Right lung (tissue), 2 donors: ENCODE measurements at regions not wholly inside any gene's neighbourhood (a gene's known extent, or its start where the extent isn't known, plus 50 kb on each side); places are given as distances from the start of the nearest gene placed in this dataset.

Source experiments
- DNase-seq, 2 donors: peaks; one replicate each; pipeline ENCODE4 v3.0.0-alpha.2; 2013

GRCh38 chr18:11320986-11321385, 171.6 kb upstream of the PIEZO2 start:
- no peak for DNase-seq

- DNase-seq = no peak
Observed at GRCh38 chr18:11316546-11316945, 167.2 kb upstream of the PIEZO2 start.

- DNase-seq = no peak
Observed at GRCh38 chr18:11310476-11311086, 161.2 kb upstream of the PIEZO2 start.

- DNase-seq = no peak
Observed at GRCh38 chr18:11309172-11309571, 159.8 kb upstream of the PIEZO2 start.

- no peak for DNase-seq
Observed at GRCh38 chr18:11308499-11308898, 159.1 kb upstream of the PIEZO2 start.

GRCh38 chr18:11307716-11308115, 158.3 kb upstream of the PIEZO2 start:
- DNase-seq = no peak

- no peak for DNase-seq
Observed at GRCh38 chr18:11305507-11305906, 156.1 kb upstream of the PIEZO2 start.

GRCh38 chr18:11304928-11305327, 155.6 kb upstream of the PIEZO2 start:
- no peak for DNase-seq

- no peak for DNase-seq
Observed at GRCh38 chr18:11296946-11297345, 147.6 kb upstream of the PIEZO2 start.

- DNase-seq = no peak
Observed at GRCh38 chr18:11293794-11294193, 144.4 kb upstream of the PIEZO2 start.

GRCh38 chr18:11290786-11291185, 141.4 kb upstream of the PIEZO2 start:
- DNase-seq = no peak

GRCh38 chr18:11289248-11289647, 139.9 kb upstream of the PIEZO2 start:
- DNase-seq = no peak

- peak in 1 of 2 donors; percentile 23 for DNase-seq
Observed at GRCh38 chr18:11288401-11288800, 139.0 kb upstream of the PIEZO2 start.

GRCh38 chr18:11286431-11286830, 137.1 kb upstream of the PIEZO2 start:
- DNase-seq = no peak

GRCh38 chr18:11284811-11285210, 135.4 kb upstream of the PIEZO2 start:
- no peak for DNase-seq

GRCh38 chr18:11284349-11284748, 135.0 kb upstream of the PIEZO2 start:
- no peak for DNase-seq

- peak; percentile 75 for DNase-seq
Observed at GRCh38 chr18:11283479-11284161, 134.3 kb upstream of the PIEZO2 start.

GRCh38 chr18:11279461-11279860, 130.1 kb upstream of the PIEZO2 start:
- DNase-seq = no peak

- DNase-seq = no peak
Observed at GRCh38 chr18:11276678-11277077, 127.3 kb upstream of the PIEZO2 start.

GRCh38 chr18:11274144-11274794, 124.9 kb upstream of the PIEZO2 start:
- DNase-seq = no peak

GRCh38 chr18:11272516-11272915, 123.1 kb upstream of the PIEZO2 start:
- DNase-seq = no peak

GRCh38 chr18:11271954-11272353, 122.6 kb upstream of the PIEZO2 start:
- DNase-seq = no peak

GRCh38 chr18:11269257-11269656, 119.9 kb upstream of the PIEZO2 start:
- no peak for DNase-seq
